Stimulated activated CD4-positive, alpha-beta T cell treated with anti-CD3 and anti-CD28 coated beads, TNF-alpha, amount 100 ng/mL, for 48 hours (primary cell): ENCODE measurements at regions not wholly inside any gene's neighbourhood (a gene's known extent, or its start where the extent isn't known, plus 50 kb on each side); places are given as distances from the start of the nearest gene placed in this dataset.
"Not testable (repeated sequence)": the region's sequence is repeated elsewhere in the genome, so short reads cannot be mapped to it uniquely, and the experiment has no call there.

ENCODE experiments used
- DNase-seq, 3 donors: peaks; one replicate each; pipeline ENCODE4 v3.0.0-alpha.2; 2020; ENCODE audit warnings: low read depth in 3 of 3

- DNase-seq = no peak
Observed at GRCh38 chr12:67456431-67456901, 187.3 kb downstream of the CAND1 start.

- DNase-seq = no peak
Observed at GRCh38 chr12:67457136-67457535, 188.0 kb downstream of the CAND1 start.

- DNase-seq = no peak
Observed at GRCh38 chr12:67457778-67458665, 188.9 kb downstream of the CAND1 start.

DNA sequence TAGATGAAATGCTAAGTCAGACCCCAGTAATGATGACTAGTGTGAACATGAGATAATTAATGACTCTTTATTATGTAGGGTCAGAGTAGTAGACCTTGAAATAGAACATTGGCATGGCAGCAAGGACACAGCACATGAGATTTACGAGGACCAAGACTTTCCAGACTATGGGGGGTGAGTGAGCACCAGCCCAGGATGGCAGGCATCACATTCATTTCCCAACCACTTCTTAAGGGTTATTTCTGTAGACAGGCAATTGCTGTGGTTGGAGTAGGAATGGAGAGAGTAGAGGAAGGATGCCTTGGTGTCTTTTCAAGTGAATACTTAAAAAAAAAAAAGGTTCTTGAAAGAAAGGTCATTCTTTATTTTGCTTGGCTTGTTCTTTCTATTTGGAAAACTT, 189.4 kb upstream of the DYRK2 start:
- DNase-seq = no peak

- no peak for DNase-seq
Observed at GRCh38 chr12:67459578-67459977, 189.0 kb upstream of the DYRK2 start.

DNA sequence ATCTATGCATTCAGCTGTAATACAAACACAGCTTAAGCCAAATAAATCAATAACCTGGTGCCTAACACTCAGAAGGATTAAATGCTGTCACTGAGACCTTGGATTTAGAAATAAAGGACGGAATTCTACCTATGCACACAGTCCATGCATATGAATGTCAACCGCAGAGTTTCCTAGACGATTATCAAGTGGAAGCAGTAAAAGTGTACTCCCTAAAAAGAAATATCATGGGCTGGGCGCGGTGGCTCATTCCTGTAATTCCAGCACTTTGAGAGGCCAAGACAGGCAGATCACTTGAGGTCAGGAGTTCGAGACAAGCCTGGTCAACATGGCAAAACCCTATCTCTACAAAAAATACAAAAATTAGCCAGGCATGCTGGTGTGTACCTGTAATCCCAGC, 188.2 kb upstream of the DYRK2 start:
- no peak for DNase-seq

DNA sequence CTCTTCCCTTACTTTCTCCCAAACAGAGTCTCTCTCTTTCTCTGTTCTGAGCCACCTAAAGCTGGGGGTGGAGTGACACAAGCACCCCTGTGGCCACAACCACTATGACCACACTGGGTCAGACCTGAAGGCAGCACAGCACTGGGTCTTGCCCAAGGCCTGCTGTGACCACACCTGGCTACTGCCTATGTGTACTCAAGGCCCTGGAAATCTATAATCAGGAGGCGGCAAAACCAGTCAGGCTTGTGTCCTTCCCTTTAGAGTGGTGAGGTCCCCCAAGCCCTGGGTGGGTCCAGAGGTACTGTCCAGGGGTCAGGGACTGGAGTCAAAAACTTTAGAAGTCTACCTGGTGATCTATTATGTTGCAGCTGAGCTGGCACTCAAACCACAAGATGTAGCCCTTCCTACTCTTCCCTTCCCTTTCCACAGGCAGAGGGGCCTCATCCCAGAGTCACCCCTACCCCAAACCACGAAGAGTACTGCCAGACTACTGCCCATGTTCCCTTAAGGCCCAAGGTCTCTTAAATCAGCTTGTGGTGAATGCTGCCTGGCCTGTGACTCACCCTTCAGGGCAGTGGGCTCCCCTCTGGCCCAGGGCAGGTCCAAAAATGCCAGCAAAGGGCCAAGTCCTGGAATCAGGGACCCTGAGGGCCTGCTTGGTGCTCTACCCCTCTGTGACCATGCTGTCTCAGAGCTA, 179.8 kb upstream of the DYRK2 start:
- no peak for DNase-seq

DNA sequence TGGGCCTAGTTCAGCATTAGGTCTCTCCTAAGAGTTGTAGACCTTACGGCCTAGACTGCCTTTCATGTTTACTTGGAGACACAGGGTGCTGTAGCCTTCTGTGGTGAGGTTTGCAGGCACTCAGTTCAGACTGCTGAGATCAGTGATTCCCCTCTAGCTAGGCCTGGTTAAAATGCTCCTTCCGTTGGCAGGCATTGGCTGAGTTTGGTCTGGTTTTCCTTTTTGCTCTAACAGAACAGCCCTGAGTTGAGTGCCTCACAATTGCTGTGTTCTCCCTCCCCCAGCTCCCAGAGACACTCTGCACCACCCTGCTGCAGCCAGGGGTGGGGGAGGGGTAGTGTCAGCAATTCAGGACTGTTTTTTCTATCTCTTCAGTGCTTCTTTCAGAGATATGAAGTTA, 178.9 kb upstream of the DYRK2 start:
- DNase-seq = no peak

GRCh38 chr12:67471810-67472209, 176.7 kb upstream of the DYRK2 start:
- DNase-seq = no peak

- DNase-seq = no peak
Observed at GRCh38 chr12:67472539-67472938, 176.0 kb upstream of the DYRK2 start.

DNA sequence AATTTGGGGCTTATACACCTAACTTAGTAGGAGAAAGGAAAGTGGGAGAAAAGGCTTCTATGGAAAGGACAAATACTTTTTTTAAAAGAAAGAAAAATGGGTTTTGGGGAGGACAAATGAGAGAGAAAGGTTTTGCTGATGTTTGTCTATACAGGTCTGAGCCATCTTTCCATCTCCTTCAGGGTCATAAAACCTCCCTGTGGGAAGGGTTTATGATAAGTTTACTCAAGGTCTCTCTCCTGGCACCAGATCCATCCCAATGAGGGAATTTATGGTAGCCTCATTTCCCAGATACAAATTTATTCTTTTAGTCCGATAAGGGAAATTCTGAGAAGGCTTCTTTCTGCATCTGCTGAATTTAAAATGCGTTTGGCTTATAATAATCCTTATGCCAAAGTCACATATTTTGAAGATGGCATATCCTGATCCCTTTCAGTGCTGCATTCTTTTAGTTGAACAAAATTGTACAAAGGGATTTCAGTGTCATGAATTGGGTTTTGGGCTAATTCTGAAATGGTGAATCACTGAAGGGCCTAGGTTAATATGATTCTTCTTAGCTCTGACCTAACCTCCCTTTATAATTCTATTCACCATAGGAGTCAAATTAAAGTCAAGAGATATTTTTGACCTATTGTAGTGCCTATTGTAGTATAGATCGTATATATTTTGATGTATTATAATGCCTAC, 173.5 kb upstream of the DYRK2 start:
- no peak for DNase-seq

DNA sequence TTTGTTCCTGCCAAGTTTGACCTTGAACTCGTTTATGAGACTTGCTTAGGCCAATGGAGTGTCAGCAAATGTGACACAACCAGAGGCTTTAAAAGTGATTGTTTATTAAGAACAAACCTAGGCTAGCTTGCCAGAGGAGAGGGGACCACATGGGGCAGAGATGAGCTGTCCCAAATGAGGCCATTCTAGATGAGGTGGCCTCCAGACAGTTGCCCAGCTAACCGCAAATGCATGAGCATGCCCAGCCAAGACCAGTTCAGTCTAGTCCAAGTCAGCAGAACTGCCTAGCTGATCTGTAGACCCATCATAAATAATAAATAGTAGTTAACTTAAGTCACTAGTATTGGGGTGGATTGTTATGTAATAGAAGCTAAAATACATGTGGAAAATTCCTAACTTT, 172.8 kb upstream of the DYRK2 start:
- no peak for DNase-seq

GRCh38 chr12:67477681-67478265, 170.8 kb upstream of the DYRK2 start:
- DNase-seq = no peak

GRCh38 chr12:67482751-67483661, 165.5 kb upstream of the DYRK2 start:
- DNase-seq = peak in 2 of 3 donors; percentile 15 to 41

DNA sequence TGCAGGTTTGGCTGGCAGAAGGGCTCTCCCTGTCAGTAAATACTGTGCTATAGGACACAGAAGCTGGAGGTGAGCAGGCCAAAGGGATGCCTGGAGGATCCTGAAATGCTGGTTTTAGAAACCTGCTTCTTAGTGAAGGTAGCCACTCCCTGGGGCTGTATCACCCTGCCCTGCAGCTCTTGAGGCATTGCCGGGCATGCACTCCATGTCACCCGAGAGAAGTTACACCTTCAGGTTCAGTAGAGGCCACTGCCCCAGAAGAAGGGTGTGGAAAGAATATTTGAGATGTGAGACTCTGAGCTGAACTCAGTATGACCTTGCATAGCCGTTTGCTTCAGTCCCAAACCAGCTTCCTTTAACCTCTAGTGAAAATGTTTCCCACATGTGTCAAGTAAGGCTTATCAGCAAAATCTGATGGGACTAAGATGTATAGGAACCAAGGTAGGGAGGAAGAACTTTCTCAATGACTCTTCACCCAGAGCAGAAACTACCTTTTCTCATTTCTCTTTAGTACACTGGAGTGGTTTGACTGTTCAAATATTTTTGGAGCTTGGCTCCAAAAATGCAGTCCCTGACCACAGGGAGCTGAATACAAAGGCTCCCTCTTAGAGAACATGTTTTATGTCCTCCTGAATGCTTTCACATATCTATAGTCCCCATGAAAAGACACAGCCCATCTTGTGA, 164.5 kb upstream of the DYRK2 start:
- no peak for DNase-seq

GRCh38 chr12:67484791-67485480, 163.6 kb upstream of the DYRK2 start:
- DNase-seq = no peak

DNA sequence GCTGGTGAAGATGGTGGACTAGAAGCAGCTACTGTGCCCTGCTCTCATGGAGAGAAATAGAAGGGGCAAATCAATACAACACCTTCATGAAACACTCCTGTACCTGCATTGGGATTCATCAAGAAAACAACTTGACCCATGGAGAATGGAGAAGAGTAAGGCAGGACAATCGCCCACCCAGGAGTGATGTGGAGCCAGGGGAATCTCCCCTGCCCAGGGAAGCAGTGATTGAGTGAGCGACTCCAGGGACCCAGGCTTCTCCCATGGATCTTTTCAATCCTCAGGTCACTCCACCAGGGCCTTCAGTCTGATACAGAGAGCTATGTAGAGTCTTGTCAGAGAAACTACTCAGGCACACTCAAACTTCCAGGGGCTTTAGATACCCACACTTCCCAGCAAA, 161.9 kb upstream of the DYRK2 start:
- no peak for DNase-seq

- not testable (repeated sequence) for DNase-seq
Observed at GRCh38 chr12:67488349-67488748, 160.2 kb upstream of the DYRK2 start.

DNA sequence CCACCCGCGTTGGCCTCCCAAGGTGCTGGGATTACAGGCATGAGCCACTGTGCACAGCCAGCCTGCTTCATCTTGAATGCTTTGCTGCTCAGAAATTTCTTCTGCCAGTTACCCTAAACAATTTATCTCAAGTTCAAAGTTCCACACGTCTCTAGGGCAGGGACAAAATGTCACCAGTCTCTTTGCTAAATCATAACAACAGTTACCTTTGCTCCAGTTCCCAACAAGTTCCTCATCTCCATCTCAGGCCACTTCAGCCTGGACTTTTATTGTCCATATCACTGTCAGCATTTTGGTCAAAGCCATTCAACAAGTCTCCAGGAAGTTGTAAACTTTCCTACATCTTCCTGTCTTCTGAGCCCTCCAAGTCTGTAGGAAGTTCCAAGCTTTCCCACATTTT, 159.5 kb upstream of the DYRK2 start:
- DNase-seq = no peak

- no peak for DNase-seq
Observed at GRCh38 chr12:67496581-67496980, 152.0 kb upstream of the DYRK2 start.
